ENCODE measurements at regions not wholly inside any gene's neighbourhood (a gene's known extent, or its start where the extent isn't known, plus 50 kb on each side); places are given as distances from the start of the nearest gene placed in this dataset.

DNA sequence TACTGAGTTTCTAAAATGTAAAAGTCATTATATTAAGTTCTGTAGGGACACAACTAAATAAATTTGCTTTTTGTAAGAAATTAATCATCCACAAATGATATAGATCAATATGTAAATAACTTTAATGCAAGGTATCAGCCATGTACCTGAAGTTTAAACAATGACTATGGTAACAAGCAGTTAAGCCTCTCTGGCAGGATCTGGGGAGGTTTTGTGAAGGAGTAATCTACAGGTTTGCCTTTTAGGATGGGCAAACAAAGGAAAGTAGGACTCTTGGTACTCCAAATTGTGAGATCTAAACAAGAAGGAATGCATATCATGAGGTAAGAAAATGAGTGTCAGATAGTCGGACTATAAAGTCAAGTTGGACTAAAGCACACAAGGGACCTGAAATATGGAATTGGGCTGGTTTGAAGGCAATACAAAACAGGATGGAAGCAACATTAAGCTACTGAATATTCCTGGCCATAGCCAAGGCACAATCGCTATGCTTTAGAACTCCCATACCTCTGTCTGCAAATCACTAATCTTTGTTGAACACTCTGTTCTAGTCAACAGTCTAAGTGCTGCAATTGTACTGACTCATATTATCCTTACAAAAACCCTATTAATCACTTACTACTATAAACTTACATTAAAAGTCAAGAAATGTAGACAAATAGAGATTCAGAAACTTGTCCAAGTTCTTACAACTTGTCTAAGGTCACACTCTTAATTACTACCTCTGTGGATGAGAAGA is 412.8 kb downstream of the DIPK2A start:
- TF ChIP-seq, protein P1, sequence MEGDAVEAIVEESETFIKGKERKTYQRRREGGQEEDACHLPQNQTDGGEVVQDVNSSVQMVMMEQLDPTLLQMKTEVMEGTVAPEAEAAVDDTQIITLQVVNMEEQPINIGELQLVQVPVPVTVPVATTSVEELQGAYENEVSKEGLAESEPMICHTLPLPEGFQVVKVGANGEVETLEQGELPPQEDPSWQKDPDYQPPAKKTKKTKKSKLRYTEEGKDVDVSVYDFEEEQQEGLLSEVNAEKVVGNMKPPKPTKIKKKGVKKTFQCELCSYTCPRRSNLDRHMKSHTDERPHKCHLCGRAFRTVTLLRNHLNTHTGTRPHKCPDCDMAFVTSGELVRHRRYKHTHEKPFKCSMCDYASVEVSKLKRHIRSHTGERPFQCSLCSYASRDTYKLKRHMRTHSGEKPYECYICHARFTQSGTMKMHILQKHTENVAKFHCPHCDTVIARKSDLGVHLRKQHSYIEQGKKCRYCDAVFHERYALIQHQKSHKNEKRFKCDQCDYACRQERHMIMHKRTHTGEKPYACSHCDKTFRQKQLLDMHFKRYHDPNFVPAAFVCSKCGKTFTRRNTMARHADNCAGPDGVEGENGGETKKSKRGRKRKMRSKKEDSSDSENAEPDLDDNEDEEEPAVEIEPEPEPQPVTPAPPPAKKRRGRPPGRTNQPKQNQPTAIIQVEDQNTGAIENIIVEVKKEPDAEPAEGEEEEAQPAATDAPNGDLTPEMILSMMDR (IDR thresholded peaks at IDR 0.05; ENCODE audit: control extremely low read depth, extremely low read depth, low read depth, missing control alignments), result no peak
- ChIA-PET POLR2A (no interaction called here), CTCF (interaction anchor here (1.5 kb wide), 1 partner anchor 26 kb away, joined by 3 read pairs; no protein-coding TSS in a partner anchor)
- no peak for DNase-seq (ENCODE audit: extremely low spot score)

DNA sequence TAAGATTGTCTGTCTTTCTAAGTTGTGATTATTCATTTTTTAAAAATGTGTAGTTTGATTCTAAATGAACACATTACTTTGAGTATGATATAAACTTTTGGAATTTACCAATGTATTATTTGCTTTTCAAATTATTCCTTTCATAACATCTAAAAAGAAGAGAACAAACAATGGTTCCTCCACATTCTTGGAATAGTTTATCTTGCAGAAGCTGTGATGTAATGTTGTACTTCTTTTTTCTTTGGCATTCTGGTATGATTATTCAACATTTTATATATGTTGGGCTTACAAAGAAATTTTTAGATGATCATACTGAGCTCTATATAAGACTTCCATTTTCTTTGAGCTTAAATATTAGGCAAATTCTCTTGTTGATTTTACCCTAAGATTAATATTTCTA is 419.2 kb downstream of the DIPK2A start:
- POLR2A ChIA-PET, result no interaction called here
- no peak for DNase-seq (ENCODE audit: extremely low spot score)
- CTCF ChIA-PET, result no interaction called here
- TF ChIP-seq, protein P1 (IDR thresholded peaks at IDR 0.05; ENCODE audit: control extremely low read depth, extremely low read depth, low read depth, missing control alignments), result no peak

- POLR2A ChIA-PET, result no interaction called here
- CTCF ChIA-PET, result no interaction called here
- TF ChIP-seq, protein P1 (IDR thresholded peaks at IDR 0.05; ENCODE audit: control extremely low read depth, extremely low read depth, low read depth, missing control alignments), result no peak
- DNase-seq (ENCODE audit: extremely low spot score), result no peak
Observed at GRCh38 chr3:144391236-144391635, 419.6 kb downstream of the DIPK2A start.

DNA sequence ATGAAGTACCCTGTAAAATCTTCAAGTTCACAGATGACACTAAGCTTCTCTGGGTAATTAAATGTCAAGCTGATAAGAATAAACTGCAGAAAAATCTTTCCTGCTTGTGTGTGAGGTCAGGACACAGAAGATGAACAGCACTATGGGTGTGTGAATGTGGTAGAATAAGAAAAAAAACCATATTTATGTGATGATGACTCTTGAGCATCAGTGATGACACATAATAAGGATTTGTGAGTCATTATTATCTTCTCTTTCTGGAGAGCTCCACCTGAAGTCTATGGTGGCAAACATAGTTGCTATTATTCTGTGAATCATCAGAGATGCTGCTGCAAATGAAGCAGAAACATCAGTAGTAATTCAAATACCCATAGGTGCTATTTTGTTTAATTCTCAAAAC is 422.4 kb downstream of the DIPK2A start:
- no peak for DNase-seq (ENCODE audit: extremely low spot score)
- CTCF ChIA-PET, result interaction anchor here (1.9 kb wide), 1 partner anchor 11 kb away, joined by 5 read pairs; no protein-coding TSS in a partner anchor
- POLR2A ChIA-PET, result no interaction called here
- TF ChIP-seq, protein P1 (IDR thresholded peaks at IDR 0.05; ENCODE audit: control extremely low read depth, extremely low read depth, low read depth, missing control alignments), result no peak

DNA sequence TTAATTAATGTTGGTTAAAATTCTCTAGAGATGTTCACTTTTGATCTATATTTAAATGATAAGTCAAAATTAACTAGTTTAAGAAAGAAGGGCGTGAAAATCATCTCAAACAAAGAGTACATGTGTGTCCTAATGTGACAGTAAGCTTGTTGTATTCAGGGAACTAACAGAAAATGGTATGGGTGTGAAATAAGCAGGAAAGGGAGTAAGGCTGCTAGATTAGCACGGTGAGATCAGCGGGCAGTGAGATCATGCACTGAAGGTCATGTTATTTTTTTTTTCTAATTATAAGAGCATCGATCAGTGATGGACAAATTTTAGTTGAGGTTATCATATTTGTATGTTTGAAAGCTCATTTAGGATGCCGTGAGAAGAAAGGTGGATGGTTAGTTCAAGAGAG is 430.8 kb downstream of the DIPK2A start:
- no peak for DNase-seq (ENCODE audit: extremely low spot score)
- TF ChIP-seq, protein P1 (IDR thresholded peaks at IDR 0.05; ENCODE audit: control extremely low read depth, extremely low read depth, low read depth, missing control alignments), result no peak
- POLR2A ChIA-PET, result no interaction called here
- CTCF ChIA-PET, result interaction anchor here (1.2 kb wide), 1 partner anchor 427 kb away, joined by 3 read pairs; no protein-coding TSS in a partner anchor

GRCh38 chr3:144403040-144403457 is 431.4 kb downstream of the DIPK2A start:
- DNase-seq (ENCODE audit: extremely low spot score), result no peak
- ChIA-PET CTCF (interaction anchor here (1.2 kb wide), 1 partner anchor 428 kb away, joined by 3 read pairs; no protein-coding TSS in a partner anchor), POLR2A (no interaction called here)
- TF ChIP-seq, protein P1 (IDR thresholded peaks at IDR 0.05; ENCODE audit: control extremely low read depth, extremely low read depth, low read depth, missing control alignments), result no peak

All from GM10248 (cell line).